GM19035 (cell line): ENCODE measurements at regions not wholly inside any gene's neighbourhood (a gene's known extent, or its start where the extent isn't known, plus 50 kb on each side); places are given as distances from the start of the nearest gene placed in this dataset.
"Not testable (repeated sequence)": the region's sequence is repeated elsewhere in the genome, so short reads cannot be mapped to it uniquely, and the experiment has no call there.

Experiments used
- ATAC-seq: cut with Tn5 transposase; IDR thresholded peaks from one replicate; pipeline ENCODE4 v1.9.1; 2021; ENCODE audit not compliant: unreplicated experiment

DNA sequence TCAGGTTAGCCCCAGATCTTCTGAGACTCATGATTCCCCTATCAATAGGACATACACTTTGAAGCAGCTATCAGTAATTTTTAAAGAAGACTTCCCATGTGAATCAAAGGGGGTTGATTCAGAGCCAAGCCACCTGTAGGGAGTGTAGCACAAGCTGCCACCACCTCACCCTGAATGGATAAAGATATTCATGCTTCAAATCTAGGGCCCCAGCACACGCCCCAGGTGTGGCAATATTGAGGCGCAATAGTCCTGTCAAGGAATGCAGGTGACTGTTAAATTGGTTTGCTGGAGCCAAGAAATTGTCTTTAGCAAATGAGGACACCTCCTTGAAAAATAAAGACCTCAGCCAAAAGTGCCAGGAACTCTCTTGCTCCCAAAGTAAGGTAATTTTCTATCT lies 404.4 kb downstream of the MAFB start:
- ATAC-seq: no peak

DNA sequence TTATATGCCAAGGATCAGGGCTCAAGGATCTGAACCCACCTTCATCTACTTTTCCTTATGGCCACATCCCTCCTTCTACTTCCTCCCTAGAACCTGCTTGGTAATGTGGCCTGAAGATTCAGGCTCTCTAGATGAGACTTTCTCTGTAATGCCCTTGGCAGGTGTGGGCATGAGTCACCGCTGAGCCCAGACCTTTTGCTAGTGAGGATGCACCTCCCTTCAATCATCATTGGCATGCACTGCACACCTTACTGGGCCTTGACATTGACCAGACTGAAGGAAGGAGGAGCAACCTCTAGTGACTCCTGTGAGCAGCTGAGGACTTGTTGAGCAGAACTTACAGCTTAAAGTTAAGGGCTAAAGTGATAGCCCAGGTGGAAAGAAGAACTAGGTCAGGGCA lies 405.3 kb downstream of the MAFB start:
- ATAC-seq: no peak

DNA sequence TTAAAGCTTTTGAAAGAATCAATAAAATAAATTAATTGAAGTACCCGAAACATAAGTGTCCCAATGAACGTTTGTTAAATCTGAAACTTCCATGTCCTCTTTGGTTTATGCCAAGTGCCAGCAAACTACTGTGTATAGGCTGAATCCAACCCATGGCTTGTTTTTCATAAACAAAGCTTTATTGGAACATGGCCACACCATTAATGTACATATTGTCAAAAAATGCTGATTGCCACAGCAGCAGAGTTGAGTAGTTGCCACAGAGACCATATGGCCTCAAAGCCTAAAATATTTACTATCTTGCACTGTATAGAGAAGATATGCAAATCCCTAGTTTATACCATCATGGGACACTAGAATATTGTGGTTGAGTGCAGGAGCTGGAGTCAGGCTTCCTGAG lies 406.1 kb downstream of the MAFB start:
- ATAC-seq: no peak

DNA sequence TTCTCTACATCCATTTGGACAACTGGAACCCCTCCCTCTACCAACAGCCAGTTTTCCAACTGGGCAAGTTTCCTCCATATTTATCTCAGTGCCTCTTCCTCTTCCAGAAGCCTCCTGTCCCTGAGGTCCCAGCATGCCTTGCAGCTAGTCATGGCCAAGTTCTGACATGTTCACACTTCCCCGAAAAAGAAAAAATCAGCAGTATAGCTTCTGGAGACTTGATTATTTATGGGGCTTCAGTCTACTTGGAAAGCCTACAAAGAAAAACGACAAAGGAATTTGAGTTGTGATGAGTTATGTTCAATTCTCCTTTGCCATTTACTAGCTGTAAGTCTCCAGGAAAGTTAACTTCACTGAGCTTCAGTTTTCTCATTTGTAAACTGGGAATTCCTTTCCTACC lies 406.5 kb downstream of the MAFB start:
- no peak for ATAC-seq

DNA sequence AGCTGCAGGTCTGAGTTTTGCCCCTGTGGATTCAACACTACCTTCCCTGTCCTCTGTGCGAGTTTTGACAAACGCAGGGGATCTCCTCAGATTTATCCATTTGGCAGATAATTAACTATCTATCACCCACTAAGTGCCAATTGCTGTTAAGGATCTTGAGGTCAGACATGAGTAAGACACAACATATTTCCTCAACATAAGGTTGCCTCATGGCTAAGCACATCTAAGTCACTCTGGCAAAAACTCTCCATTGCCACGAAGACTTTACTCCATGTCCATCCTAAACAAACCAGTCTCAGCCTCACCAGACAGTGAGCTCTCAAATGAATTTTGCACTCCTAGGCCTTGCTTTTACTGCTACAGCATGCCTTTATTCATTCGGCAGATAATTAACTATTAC lies 408.4 kb downstream of the MAFB start:
- ATAC-seq: no peak

DNA sequence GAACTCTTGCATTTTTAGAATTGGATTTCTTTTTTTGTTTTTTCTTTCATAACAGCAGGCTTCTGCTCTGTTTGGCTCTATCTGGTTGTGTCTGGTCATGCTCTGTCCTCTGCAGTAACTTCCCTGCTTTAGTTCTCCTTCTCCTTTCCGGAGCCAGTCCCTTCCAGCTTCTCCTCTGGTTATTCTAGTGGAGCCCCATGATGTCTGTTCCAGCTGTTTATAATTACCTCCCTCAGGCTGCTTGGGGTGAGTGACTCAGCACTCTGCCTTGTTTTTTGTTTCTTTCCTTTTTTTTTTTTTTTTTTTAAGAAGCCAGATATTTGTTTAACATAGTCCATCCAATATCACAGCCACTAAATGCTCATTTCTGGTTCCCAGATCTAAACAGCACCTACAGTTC lies 409.6 kb downstream of the MAFB start:
- no peak for ATAC-seq

DNA sequence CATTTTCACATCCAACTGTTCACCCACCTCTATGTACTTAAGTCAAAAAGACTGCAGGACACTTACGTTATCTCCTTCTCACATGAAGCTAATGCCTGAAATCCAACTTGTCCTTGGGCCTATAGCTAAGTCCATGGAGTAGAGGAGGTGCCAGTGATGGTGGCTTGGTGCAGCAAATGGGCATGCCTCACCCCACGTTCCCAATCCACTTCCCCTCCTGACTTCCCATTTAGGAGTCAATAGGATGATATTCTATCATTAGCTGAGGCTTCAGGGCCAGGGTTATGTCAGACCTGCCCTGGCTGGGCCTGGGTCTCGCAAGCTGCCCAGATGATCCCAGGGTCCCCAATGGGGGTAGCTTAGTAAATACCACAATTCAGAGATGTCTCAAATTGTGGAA lies 410.4 kb downstream of the MAFB start:
- ATAC-seq: no peak

DNA sequence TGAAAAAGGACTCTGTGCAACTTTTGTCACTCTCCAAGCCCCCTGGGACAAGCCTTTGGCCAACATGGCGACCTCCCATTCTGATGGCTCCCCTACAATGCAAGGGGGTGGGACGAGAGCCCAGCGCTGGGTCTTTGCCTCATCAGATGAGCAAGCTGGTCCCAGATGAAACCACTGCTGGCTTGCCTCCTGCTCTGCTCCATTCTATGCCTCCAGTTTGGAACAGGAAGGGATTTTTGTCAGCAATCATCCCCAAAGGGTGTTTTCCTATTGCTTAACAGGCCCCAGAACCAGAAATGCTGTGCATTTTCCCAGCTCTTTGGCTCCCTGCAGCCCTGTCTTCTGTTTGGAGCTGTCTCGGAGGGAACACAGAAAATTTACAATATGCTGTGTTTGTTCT lies 412.7 kb downstream of the MAFB start:
- no peak for ATAC-seq

DNA sequence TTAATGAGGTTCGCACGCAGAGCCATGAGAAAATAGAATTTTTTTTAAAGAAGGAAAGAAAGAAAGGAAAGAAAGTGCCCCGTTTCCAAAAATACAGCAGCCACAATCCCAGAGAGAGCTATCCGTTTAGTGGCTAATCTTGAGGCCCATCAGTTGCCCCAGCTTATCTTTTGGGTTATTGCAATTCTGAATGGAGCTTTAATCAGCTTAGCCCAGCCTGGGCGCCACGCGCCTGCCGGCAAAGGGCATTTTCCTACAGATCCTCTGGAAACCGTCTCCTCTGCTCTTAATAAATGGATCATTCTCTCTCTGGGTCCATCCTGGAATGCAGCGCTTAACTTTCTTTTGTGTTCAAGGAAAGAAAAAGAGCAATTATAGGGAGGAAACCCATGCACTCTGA lies 413.3 kb downstream of the MAFB start:
- ATAC-seq: no peak

DNA sequence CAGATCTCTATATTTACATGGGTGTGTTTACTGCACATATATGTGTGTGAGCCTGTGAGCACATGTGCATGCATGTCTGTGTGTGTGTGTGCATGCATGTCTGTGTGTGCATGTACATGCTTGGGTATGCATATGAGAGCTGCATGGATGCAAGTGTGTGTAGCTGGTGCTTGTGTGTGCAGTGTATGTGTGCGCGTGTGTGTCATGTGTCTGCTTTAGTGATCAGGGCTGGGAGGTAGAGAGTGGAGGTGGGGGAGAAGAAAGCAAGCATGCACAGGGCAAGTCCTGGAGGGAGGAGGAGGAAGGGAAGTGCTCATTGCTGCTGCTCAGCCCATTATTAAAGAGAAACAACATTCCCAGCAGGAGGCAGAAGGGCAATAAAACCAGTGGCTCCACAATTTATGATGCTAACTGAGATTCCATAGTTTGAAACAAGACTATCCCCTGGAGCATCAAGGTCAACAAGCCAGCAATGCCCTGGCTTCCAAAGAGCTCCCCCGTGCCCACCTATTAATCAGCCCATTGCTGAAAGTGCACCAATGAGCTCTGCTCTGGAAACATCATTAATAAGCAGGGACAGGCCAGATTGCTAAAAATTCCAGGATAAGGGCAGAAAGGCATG lies 414.0 kb downstream of the MAFB start:
- ATAC-seq: no peak

DNA sequence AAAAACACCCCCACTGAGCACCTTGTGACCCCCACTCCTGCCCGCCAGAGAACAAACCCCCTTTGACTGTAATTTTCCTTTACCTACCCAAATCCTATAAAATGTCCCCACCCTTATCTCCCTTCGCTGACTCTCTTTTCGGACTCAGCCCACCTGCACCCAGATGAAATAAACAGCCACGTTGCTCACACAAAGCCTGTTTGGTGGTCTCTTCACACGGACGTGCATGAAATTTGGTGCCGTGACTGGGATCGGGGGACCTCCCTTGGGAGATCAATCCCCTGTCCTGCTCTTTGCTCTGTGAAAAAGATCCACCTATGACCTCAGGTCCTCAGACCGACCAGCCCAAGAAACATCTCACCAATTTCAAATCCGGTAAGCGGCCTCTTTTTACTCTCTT lies 419.8 kb downstream of the MAFB start:
- not testable (repeated sequence) for ATAC-seq

DNA sequence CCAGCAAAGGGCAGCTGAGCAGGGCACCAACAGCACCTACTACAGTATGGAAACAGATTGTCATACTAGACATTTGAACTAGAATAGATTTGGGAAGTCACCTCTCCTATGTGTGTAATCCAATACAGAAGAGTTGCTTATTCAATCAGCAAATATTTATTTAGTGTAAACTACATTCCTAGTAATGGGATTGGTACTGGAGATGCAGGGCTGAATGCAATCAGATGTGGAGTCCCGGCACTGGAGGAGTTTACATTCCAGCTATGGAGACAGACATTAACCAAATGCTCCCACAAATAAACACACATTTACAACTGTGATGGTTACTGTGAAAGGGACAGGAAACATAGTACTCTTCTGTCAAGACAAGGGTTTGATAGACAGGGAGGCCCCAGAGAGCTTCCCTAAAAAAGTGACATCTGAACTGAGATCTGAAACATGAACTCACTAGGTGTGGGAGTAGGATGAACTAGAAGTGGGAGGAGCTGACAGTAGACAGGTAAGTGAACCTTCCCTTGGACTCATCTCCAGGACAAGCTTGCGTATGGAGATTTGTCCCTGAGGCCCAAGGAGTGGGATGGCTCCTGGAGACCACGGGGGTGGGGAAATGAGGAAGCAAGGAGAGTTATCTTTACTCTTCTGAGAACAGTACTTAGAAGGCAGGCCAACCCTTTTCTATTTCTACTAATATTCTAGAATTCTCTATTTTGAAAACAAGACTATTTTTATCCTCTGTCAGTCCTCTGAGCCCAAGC lies 420.5 kb downstream of the MAFB start:
- no peak for ATAC-seq

DNA sequence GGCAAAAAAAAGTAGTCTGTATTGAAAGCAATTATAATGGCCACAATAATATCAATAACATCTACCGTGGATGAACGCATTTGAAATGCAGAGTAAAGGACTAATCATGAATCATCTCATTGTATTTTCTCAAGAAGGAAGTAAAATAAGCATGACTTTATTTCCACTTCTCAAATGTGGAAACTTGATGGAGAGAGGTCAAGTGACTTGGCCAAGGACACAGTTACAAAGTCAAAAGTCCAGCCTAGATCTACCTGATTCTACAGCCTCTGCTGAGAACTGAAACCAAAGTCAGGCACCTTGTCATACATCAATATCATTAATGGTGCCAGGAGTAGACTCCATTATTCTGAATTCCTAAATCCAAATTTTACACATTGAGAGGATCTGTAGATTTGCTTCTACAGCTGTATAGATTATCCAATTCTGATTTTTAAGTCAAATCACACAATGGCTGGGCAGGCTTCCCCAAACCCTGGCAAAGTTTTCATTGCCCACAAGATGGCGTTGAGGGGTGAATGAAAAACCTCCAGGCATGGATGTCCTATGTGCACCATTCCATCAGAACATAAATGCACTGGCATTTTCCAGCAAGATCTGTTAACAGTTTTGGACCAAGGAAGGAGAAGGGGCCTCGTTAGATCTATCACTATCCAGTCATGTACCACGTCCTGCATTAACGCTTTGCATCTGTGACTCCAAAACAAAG lies 423.1 kb downstream of the MAFB start:
- ATAC-seq: no peak

DNA sequence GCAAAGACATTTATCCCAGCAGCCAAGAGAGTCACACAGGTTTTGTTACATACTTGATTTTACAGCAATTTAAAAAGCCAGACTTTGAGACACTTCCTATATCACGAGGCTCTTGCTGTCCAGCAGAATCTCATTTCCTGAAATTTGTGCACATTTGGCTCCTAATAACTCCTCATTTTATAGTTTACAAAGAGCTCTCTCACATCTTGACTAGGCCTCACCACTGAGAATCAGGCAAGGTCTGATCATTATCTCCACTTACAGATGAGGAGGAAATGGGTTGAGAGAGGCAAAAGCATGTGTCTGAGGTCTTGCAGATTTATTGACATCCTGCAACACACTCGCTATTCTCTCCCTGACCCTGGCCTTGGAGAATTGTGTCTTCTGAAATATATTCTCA lies 426.8 kb downstream of the MAFB start:
- no peak for ATAC-seq

DNA sequence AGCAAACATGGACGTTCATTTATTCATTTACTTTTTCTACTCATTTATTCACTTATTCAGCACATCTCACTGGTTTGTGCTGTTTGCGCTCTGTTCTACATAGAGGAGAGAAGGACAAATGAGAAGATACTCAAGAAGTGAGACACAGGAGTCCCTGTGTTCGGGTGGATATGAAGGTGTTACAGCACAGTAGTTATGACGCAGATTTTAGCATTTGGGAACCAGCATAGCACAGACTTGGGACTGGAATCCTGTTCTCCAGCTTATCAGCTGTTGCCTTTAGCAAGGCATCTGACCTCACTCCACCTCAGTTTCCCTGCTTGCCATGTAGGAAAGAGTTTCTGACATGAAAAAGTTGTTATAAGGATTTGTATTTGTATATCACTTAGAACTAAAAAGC lies 430.1 kb downstream of the MAFB start:
- ATAC-seq: no peak

DNA sequence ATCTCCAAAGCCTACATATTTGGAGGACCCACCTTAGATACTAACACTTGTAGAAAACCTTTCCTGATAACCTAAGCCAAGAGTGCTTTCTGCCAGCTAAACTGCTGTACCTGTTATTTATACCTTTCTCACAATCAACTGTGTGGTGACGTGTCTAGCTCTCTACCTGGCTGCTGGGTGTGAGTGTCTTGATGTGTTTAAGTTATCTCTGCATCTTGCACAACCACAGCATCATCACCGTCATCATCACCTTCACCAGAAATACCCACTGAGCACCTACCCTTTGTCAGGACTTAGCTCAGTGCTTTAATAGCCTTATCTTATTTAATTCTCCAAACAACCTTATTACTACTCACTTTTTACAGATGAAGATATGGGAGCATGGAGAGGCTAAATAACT lies 431.3 kb downstream of the MAFB start:
- no peak for ATAC-seq

DNA sequence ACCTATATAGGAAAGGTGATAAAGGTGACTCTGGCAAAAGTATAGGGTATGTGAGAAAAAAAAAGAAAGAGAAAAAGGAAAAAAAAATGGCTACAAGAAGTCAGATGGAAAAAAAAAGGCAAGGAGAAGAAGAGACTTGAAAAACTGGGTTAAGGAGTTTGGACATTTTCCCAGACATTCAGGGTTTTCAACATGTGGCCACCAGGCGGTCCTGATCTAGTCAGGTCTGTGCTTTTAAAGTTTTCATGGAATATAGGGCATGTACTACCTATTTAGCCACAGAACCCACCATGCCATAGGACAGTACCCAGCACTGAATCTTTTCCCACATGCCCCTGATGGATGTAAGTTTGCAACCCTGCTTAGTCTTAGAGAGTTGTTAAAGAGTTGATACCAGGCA lies 433.7 kb downstream of the MAFB start:
- no peak for ATAC-seq

DNA sequence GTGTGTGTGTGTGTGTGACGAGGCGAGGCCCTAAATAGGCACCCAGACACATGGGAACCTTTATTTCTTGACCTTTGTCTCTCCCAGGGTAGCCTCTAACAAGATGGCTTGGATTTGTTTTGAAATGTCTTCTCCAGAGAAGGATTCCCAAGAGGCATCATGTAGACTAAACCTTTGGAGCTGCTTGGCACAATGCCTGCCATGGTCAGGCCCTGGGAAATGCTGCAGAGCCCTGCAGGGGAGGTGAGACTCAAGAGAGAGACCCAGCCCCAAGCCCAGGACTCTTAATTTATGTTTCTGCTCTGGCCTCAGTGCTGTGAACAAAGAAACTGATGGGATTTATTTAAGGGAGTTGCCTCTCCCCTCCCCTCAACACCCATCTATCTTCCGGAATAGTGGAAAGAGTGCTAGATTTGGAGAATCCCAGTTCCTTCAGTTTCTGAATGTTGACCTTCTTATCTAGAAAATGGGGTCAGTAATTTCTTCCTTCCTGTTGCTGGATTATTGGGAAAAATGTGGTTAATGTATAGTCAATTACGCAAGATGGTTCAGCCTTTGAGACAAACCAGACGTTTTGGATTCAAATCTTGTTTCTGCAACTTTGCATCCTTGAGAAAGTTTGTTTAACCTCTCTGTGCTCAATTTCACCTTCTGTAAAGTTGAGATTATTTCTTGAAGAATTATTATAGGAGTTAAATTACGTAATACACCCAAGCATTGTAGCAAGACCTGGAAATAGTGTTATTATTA lies 434.8 kb downstream of the MAFB start:
- no peak for ATAC-seq

DNA sequence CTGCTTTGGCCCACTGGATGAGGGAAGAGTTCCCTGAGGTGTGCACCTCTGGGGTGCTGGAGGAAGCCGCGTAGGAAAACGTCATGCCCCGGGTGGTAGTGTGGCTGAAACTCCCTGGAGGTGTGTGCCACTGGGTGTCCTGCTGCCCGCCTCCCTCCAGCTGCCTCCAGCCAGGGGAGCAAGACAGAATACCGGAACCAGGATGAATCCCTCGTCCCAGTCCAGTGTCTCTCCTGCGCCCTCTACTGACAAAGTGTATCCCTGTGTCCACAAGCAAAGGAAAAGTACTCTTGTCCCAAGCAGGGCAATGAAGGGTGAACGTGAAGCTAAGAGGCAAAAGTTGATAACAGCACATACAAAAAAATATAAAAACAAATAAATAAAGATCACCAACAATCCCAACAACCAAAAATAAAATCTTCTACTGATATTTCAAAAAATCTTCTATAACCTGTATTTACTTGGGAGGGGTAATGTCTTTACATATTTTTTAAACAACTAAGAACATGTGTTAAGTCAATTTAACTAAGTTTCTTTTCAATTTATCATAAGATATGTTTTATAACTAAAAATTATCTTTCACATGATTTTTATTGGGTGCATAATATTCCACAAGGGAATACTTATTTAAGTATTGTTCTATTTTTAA lies 437.6 kb downstream of the MAFB start:
- no peak for ATAC-seq

DNA sequence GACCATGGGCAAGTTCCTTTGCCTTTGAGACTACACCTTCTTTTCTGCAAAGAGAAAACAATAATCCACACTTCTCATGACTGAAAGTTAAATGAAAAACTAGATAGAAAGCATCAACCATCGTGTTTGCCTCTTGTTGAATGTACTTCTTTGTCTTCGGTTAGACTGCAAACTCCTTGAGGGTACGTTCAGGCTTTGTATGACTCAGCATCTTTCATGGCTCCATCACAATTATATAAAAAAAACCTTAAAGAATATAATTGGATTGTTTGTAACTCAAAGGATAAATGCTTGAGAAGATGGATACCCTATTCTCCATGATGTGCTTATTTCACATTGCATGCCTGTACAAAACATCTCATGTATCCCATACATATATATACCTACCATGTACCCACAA lies 439.2 kb downstream of the MAFB start:
- ATAC-seq: no peak

DNA sequence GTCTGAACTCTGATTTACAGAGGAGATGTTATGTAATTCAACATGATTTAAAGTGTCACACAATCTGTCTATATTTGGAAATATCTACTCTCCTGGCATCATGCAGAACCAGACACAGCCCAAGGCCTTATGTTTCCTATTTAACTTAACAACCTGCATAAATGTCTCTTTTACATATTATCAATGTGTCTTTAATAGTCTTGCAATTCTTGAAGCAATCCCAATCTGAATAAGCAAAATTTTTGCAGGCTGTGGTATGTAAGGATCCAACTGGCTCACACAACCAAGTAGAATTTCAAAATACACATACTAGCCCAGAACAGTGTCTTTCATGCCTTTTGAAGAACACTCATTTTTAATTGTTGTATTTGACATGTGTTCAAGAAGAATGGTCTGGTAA lies 443.2 kb downstream of the MAFB start:
- ATAC-seq: no peak
